NCI-H69 (cell line): ENCODE measurements at regions not wholly inside any gene's neighbourhood (a gene's known extent, or its start where the extent isn't known, plus 50 kb on each side); places are given as distances from the start of the nearest gene placed in this dataset.

Source experiments
- DNase-seq: peaks from one replicate; lab custom pipeline; 2025; lab: John Stamatoyannopoulos, UW

GRCh38 chr11:98545544-98546175 is 475.1 kb upstream of the CNTN5 start:
- no peak for DNase-seq

GRCh38 chr11:98549571-98549970 is 471.2 kb upstream of the CNTN5 start:
- no peak for DNase-seq

- peak; percentile 19 for DNase-seq
Observed at GRCh38 chr11:98559961-98560360, 460.8 kb upstream of the CNTN5 start.

GRCh38 chr11:98561252-98561651 is 459.5 kb upstream of the CNTN5 start:
- peak; percentile 79 for DNase-seq

GRCh38 chr11:98561877-98562395 is 458.8 kb upstream of the CNTN5 start:
- DNase-seq: no peak

GRCh38 chr11:98564233-98564632 is 456.5 kb upstream of the CNTN5 start:
- no peak for DNase-seq

- DNase-seq: no peak
Observed at GRCh38 chr11:98564881-98565280, 455.9 kb upstream of the CNTN5 start.

GRCh38 chr11:98565311-98565710 is 455.4 kb upstream of the CNTN5 start:
- DNase-seq: no peak

- DNase-seq: no peak
Observed at GRCh38 chr11:98566978-98567377, 453.8 kb upstream of the CNTN5 start.

GRCh38 chr11:98568013-98568412 is 452.7 kb upstream of the CNTN5 start:
- peak; percentile 81 for DNase-seq

GRCh38 chr11:98572941-98573340 is 447.8 kb upstream of the CNTN5 start:
- no peak for DNase-seq

- DNase-seq: no peak
Observed at GRCh38 chr11:98587884-98588283, 432.9 kb upstream of the CNTN5 start.

GRCh38 chr11:98589967-98590366 is 430.8 kb upstream of the CNTN5 start:
- no peak for DNase-seq

- no peak for DNase-seq
Observed at GRCh38 chr11:98600103-98600502, 420.6 kb upstream of the CNTN5 start.

GRCh38 chr11:98600786-98601773 is 419.7 kb upstream of the CNTN5 start:
- peak; percentile 32 for DNase-seq

- DNase-seq: peak; percentile 95
Observed at GRCh38 chr11:98616098-98616655, 404.6 kb upstream of the CNTN5 start.

- no peak for DNase-seq
Observed at GRCh38 chr11:98621767-98622166, 399.0 kb upstream of the CNTN5 start.

- DNase-seq: peak; percentile 90
Observed at GRCh38 chr11:98625526-98625925, 395.2 kb upstream of the CNTN5 start.

- DNase-seq: peak; percentile 97
Observed at GRCh38 chr11:98630736-98631135, 390.0 kb upstream of the CNTN5 start.

GRCh38 chr11:98657711-98658110 is 363.0 kb upstream of the CNTN5 start:
- DNase-seq: no peak

- DNase-seq: no peak
Observed at GRCh38 chr11:98659431-98659830, 361.3 kb upstream of the CNTN5 start.

GRCh38 chr11:98674390-98674789 is 346.4 kb upstream of the CNTN5 start:
- DNase-seq: no peak

GRCh38 chr11:98679673-98680072 is 341.1 kb upstream of the CNTN5 start:
- no peak for DNase-seq
